HG02885 (cell line): ENCODE measurements at regions not wholly inside any gene's neighbourhood (a gene's known extent, or its start where the extent isn't known, plus 50 kb on each side); places are given as distances from the start of the nearest gene placed in this dataset.

Experiments used
- ATAC-seq: cut with Tn5 transposase; IDR thresholded peaks from one replicate; pipeline ENCODE4 v1.9.1; 2021; ENCODE audit warnings: mild to moderate bottlenecking; ENCODE audit not compliant: unreplicated experiment, poor library complexity

DNA sequence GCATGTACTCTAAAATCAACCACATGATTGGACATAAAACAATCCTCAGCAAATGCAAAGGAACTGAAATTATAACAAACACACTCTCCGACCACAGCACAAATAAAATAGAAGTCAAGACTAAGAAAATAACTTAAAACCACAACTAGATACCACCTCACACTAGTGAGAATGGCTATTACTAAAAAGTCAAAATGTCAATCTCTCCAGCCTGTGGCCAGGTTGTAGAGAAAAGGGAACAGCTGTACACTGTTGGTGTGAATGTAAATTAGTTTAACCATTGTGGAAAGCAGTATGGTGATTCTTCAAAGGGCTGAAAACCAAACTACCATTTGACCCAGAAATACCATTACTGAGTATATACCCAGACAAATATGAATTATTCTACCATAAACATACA, 1025.7 kb upstream of the TENM4 start:
- no peak for ATAC-seq

DNA sequence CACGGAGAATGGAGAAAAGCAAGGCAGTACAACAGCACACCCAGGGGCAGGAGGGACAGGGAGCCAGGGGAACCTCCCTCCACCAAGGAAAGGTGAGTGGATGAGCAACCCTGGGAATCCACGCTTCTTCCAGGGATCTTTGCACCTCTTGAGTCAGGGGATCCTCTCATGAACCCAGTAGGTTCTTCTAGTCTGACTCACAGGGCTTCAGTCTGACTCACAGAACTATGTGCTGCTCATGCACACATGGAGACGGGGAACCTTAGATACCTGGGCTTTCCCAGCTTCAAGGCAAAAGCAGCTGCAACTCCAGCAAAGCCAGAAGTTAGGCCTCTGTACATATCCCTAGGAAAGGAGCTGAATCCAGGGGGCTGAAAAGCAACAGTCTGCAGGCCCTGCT, 1021.4 kb upstream of the TENM4 start:
- ATAC-seq = no peak

DNA sequence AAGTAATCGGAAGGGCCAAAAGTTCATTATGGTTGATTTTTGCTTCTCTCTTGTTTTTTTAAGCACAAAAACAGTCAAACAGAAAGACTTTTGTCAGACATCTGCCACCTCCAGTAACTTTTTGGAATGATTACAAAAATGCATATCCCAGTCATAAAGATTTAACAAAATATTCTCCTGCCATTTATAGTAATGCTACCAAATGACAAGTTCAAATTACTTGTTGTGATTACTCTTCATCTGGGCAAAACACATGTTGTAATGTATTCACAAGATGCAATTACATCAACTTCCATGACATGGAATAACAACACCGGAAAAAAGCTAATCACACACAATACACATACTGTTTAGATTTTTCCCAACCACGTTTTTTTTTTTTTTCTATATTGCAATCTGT, 1017.5 kb upstream of the TENM4 start:
- ATAC-seq = no peak

DNA sequence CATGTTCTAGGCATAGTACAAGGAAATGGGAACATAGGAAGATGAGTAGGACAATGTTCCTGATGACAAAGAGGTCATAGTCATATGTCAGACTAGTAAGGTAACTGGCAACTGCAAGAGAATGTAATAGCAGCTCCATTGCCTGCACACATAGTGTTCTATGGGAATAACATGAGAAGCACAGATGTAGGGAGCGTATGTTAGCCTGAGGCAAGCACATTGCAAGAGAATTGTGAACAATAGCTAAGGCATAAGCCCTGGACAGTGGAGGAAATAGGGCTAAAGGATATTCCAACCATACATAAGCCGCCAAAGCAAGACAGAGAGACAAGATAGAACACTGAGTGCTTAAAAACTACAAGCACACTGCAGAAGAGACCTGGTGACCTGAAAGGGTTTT, 1017.0 kb upstream of the TENM4 start:
- ATAC-seq = no peak

DNA sequence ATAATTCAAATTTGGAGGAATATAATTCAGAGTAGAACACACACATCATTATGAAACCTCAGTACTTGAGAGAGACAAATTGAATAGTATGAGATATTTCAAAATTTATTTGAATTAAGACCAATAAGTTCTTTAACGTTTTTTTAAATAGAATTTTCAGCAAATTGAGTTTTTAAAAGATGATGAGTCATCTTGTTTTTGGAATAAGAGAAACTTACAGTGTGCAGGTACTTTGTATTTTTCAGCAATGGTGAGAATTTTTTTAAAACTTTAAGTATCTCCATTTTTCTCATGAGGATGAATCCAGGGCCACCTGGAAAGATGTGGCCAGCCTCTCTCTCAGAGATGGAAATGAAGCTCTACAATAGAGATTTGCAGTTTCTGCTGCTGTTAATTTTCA, 1015.0 kb upstream of the TENM4 start:
- no peak for ATAC-seq

DNA sequence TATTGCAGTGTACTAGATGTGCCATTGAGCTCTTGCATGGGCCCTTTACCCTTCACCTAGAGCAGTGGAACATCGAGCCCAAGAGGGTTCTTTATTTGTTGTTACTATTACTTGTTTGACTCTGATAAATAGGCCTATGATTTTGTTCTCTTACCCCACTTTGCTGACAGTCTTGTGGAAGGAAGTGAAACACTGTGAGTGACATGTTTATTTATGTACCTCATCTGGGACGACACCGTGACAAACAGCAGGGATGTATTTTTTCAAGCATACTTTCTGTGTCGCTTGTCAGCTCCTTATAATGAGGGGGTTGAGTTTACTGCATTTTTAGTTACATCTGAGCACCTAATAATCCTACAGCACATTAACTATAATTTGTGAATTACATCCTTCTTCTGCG, 1010.3 kb upstream of the TENM4 start:
- no peak for ATAC-seq

DNA sequence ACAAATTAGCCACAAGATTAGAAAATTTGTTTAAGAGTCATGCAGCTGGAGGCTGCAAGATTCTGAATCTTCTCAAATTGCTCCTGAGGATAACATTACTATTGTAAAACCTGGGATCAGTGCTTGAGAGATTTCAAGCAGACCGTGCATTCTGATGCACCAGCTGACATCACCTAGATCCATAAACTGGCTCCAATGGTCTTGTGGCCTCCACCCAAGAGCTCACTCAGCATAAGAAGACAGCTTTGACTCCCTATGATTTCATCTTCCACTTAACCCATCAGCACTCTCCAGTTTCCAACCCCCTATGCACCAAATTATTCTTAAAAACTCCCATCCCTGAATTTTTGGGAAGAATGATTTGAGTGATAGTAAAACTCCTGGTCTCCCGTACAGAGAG, 1007.9 kb upstream of the TENM4 start:
- no peak for ATAC-seq

DNA sequence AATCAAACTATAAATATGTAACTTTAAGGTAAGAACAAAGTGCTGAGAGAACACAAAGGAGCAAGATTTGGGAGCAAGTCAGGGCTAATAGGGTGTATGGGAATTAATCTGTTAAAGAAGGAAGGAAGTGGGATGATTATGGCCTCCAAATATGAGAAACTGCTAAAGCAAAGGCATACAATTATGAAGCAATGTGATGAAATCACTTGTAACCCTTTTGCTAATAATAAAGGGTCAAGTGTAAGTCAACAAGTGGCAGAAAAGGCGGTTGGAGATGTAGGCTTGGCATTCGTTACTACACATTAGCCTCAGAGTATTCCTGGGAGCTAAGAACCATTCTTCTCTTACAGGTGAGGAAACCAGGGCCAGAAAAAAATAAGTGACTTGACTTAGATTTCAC, 1002.3 kb upstream of the TENM4 start:
- no peak for ATAC-seq

DNA sequence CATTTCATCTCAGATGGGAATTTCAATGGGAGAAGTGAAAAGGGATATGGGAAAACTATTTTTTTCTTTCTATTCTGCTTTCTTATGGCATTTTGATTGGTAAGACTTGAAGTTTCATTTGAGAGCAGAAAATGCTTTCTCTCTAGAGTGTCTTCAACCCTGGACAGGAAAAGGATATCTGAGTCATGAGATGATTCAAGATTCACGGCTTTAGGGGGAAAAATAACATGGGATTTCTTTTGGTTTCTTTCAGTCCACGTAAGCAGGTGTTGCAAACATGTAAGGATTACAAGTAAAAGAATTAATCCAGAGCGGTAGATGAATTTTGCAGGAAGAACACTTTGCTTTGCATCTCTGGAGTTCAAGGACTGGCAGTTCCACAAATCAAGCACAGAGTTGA, 1001.0 kb upstream of the TENM4 start:
- no peak for ATAC-seq

DNA sequence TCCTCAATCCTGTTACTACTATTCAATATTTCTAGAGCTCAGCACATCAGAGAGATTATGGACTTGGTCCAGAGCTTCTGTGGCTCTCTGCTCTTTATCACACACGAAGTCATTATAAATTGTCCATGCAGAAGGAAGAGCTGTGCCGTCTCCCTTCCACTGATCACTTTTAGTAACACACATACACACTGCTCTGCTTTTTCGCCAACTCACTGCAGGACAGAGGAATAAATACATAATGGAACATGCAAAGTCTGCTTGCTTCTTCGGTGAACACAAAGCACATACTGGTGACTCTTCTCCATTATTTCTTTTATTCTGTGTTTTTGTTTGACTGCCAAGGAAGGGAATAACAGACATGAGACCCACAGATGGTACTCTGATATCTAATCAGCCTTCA, 1000.0 kb upstream of the TENM4 start:
- no peak for ATAC-seq

DNA sequence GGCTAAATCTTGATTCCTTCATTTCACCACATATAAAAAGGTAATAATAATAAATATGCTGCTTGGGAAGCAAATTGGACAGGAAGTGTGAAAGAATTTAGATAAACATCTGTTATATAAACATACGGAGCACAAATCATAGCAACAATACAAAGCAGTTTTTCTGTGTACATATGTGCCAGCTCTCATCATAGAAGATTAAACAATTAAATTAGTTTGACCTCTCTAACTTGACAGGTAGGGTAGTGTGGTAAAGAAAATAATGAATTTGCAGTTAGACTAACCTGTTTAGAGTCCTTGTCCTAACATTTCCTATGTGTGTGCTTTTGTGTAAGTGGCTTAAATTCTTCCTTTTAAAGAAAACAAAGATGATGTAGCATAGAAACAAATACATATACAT, 995.7 kb upstream of the TENM4 start:
- no peak for ATAC-seq

DNA sequence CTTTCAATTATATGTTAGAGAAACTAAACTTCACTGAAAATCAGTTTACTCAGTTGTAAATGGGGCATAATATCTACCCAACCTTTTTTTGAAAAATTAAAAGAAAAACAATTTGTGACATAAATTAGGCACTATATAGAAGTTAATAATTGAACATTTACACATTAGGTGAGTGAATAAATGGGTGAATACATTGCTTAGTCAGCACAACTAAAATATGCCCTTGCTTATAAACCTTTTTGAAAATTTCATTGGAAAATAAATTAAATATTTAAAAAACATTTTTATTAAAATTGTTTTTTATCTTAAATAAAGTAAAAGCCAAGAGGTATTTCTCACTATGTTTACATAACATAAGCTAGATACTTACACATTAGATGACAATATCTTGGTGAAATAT, 994.5 kb upstream of the TENM4 start:
- no peak for ATAC-seq

DNA sequence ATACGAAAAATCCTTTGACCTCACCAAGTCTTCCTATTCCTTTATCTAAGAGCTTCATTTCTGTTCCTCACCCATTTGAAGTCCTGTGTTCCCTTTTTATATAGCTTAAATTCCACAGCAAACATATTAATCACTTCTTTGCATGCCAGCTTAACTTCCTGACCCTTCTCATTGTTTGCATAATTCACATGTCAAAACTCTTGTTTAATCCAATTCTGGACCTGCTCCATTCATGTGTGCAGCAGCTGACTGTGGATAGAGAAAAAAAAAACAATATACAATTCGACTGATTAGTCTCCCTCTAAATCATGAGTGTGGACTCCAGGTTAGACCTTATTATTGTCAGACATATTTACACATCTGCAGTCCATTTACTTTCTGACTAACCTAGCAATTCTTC, 991.2 kb upstream of the TENM4 start:
- ATAC-seq = no peak

DNA sequence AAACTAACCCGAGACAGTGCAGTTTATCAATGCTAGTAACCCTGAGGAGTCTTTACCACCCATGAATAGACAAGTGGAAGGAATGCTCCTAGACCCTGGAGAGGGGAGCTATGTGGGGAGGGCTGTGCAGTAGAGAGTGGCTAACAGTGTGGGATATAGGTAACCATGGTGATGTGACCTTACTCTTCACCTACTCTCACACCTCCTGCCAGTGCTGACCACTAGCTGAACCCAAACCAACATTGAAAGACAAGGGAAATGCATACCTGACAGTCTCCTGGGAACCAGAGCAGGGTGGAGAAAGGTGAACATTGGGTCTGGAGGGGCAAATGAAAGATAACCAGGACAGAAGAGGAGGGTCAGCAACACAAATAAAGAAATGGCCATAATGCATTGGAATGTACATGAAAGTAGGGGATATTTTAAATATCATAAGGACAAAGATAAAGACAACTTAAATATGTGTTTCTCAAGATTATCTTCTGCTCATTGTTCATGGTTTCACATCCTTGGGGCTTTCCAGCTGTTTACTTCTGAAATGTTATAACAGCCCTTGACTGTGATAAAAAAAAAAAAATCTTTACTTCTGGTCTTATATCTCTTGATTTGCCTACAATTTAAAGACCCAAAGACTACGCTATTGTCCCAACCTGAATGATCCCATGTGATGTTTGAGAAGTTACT, 983.3 kb upstream of the TENM4 start:
- no peak for ATAC-seq

DNA sequence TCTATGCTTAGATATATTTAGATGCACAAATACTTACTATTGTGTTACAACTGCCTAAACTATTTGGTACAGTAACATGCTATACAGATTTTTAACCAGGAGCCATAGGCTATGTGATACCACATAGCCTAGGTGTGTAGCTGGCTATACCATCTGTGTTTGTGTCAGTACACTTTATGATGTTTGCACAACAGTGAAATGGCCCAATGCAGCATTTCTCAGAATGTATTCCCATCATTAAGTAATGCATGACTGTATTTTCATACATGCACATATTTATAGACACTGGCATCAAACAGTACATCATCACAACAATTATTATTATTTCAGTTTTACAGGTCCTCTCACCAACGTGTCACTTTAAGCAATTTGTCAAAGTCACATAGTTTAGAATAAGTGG, 979.5 kb upstream of the TENM4 start:
- no peak for ATAC-seq

DNA sequence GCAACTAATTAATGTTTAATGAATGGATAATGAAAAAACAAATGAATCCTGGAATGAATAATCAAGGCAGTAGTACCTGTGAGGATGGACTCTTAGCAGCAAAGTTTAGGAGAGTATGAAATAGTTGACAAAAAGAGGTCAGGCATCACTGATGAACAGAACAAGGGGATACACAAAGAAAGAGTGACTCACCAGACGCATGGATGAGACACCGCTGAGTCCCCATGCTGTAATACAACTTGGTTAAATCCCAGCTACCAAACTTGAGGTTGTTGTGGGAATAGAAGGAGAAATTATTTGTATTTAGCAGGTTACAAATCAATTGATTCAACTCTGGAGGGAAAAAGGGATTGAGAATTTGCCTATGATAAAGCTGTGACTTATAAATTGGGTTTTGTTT, 976.9 kb upstream of the TENM4 start:
- ATAC-seq = no peak

DNA sequence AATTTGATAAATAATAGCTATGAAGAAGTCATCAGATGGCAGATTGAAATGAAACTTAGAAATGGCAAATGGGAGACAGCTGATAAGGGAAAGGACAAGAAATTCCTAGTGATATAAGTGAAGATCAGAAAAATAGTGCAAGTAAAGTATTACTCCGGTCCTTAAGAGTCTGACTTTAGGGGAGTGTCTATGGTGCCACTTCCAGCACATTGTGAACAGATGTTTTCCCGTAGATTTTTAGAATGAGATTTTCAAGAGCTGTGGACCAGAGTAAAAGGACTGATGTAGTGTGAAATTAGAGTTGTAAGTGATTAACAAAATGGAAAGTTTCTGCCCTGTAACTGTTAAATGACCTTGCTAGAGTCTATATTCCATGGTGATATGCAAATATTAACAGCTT, 974.8 kb upstream of the TENM4 start:
- ATAC-seq = no peak

DNA sequence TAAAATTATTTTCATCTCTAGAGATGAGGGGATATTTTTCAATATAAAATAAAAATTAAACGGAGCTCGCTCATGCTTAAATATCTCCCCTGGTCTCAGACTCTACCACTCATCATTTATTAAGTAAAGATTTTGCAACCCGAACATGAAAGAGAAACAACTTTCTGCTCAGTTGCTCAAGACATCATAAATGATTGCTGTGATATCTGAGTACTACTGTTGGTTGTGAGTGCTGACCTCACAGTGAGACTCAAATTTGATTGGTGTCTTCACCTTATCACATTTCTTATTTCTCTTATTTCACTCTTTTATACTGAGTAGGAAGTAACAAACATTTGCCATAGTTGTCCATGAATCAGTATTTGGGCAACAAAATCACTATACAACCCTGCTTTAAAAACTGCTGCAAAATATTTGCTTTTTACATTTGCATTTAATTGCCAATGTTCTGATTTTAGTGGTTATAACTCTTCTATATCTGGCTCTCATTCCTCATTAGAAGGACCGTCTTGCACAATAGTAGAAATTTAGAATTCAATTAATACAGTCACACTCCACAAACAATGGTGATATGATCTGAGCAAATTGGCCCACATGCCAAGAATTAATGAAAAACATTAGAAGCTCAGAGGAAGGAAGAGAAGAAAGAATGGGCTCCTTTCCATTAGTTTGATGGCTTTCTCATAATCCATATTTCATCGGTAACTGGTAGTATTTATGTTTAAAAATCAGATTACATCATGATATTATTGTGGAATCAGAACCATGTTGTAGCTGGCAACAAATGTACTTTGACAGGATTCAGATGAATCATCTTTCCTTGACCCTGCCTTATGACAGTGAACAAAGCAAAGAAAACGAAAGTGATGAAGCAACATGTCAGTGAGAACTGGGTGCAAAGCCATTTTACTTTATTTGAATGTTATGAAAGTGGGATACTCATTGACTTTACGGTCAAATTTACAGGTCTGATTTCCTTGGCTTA, 973.6 kb upstream of the TENM4 start:
- ATAC-seq = no peak

DNA sequence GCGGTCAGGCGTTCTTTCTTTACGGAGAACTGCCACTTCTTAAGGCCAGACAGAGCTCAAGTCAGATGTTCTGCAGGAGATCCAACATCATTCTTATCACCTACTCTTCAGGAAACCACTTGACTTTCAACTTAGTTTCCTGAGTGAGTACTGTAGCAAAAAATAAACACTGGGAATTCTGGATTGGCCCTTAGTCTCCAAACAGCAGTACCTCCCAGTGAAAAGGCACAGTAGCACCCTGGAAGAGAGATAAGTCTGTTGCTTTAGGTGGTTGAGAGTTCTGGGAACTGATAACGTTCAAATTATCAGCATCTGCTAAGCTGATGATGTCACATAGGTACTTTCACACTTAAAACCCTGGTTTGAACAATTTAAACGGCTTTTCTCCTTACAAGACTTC, 971.8 kb upstream of the TENM4 start:
- ATAC-seq = no peak

DNA sequence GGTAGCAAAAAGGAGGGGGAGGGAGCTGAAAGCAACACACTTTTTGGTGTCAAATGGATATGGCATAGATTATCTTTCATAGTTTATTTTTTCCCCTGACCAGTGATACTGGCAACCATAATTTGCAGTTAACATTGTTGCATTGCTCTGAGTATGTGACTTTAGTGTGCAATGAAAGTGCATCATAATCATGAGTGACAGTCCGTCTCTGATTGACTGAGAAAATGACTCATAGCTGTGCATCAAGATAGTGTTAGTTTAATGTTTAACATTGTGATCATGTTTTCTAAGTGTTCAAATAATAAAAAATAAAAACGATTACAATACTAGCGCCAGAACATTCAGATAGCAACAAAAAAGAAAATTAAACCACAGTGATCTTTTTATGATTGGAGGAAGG, 952.4 kb upstream of the TENM4 start:
- ATAC-seq = no peak

DNA sequence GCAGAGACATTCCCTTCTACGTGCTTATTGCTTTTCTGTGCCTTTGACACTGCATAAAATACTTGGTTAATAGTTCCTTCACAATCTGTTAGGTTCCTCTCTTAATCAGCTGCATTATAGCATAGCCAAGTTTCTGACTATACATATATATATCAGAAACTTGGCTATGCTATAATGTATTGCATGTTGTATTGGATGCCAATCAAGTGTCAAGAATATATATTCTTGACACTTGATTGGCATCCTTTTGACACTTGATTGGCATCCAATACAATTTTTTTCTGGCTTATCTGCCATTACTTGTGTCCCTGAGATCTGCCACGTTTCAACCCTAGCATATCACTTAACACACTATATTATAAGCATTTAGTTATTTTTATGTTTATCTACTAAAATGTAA, 949.7 kb upstream of the TENM4 start:
- no peak for ATAC-seq

DNA sequence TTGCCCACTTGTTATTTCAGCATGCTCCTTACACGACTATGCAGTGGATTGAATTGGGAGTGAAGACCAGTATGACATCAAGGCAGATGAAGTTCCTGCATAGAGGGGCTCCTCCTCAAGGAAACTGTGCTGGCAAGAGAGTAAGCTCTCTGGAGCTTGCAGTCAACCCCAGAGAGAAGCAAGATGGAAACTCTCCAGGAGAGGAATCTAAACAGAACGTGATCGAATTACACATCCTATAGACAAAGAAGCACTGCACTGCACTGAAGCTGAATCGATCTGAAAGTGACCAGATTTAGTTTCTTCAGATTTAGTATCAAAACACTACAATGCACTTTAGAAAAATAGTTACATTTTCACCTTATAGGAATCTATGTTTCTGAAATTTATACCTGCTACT, 947.7 kb upstream of the TENM4 start:
- no peak for ATAC-seq
